HPDE6-E6E7 (cell line): ENCODE measurements at regions not wholly inside any gene's neighbourhood (a gene's known extent, or its start where the extent isn't known, plus 50 kb on each side); places are given as distances from the start of the nearest gene placed in this dataset.
A peak's percentile ranks its signal among the peaks of the same experiment; 100 is the strongest.

Source experiments
- DNase-seq: peaks from one replicate; pipeline ENCODE4 v3.0.0; 2011; ENCODE audit warnings: missing footprints; ENCODE audit errors: extremely low spot score

- DNase-seq = no peak
Observed at GRCh38 chr14:65186951-65187350, 84.6 kb upstream of the MAX start.

GRCh38 chr14:65187421-65188049, 85.2 kb upstream of the MAX start:
- no peak for DNase-seq

GRCh38 chr14:65190312-65190711, 88.0 kb upstream of the MAX start:
- DNase-seq = no peak

- DNase-seq = no peak
Observed at GRCh38 chr14:65191716-65192115, 89.4 kb upstream of the MAX start.

- DNase-seq = no peak
Observed at GRCh38 chr14:65192686-65193085, 90.4 kb upstream of the MAX start.

- no peak for DNase-seq
Observed at GRCh38 chr14:65193916-65194590, 91.7 kb upstream of the MAX start.

- DNase-seq = no peak
Observed at GRCh38 chr14:65195042-65195719, 92.9 kb upstream of the MAX start.

- no peak for DNase-seq
Observed at GRCh38 chr14:65198346-65198745, 96.0 kb upstream of the MAX start.

- no peak for DNase-seq
Observed at GRCh38 chr14:65200454-65200853, 98.1 kb upstream of the MAX start.

GRCh38 chr14:65203574-65203973, 101.3 kb upstream of the MAX start:
- no peak for DNase-seq

GRCh38 chr14:65204056-65204455, 101.7 kb upstream of the MAX start:
- no peak for DNase-seq

- no peak for DNase-seq
Observed at GRCh38 chr14:65206078-65206447, 103.7 kb upstream of the MAX start.

GRCh38 chr14:65206448-65207096, 104.3 kb upstream of the MAX start:
- DNase-seq = peak; percentile 31

GRCh38 chr14:65208548-65208947, 106.2 kb upstream of the MAX start:
- no peak for DNase-seq

- DNase-seq = no peak
Observed at GRCh38 chr14:65210118-65210821, 108.0 kb upstream of the MAX start.

- no peak for DNase-seq
Observed at GRCh38 chr14:65210822-65211182, 108.5 kb upstream of the MAX start.

GRCh38 chr14:65211341-65211987, 109.1 kb upstream of the MAX start:
- peak; percentile 42 for DNase-seq

GRCh38 chr14:65213316-65213715, 111.0 kb upstream of the MAX start:
- DNase-seq = no peak

GRCh38 chr14:65214741-65215140, 112.4 kb upstream of the MAX start:
- DNase-seq = no peak

GRCh38 chr14:65219353-65219752, 117.0 kb upstream of the MAX start:
- no peak for DNase-seq

- DNase-seq = peak; percentile 58
Observed at GRCh38 chr14:65222440-65222858, 120.1 kb upstream of the MAX start.

GRCh38 chr14:65223636-65224035, 121.3 kb upstream of the MAX start:
- no peak for DNase-seq
